Activated naive CD4-positive, alpha-beta T cell treated with anti-CD3 and anti-CD28 coated beads, Interleukin-2, amount 10 ng/mL, durations not matched to agents 7 days and 5 days (primary cell): ENCODE measurements at regions not wholly inside any gene's neighbourhood (a gene's known extent, or its start where the extent isn't known, plus 50 kb on each side); places are given as distances from the start of the nearest gene placed in this dataset.
"Not testable (repeated sequence)": the region's sequence is repeated elsewhere in the genome, so short reads cannot be mapped to it uniquely, and the experiment has no call there.

ENCODE experiments used
- CTCF ChIA-PET: fragments of 350-600 bp; sonication (Branson Sonifier 250); formaldehyde crosslinking; loops from one replicate; lab custom pipeline; 2021; ENCODE audit warnings: antibody characterized with exemption; lab: Charles Lee
- DNase-seq: peaks from one replicate; pipeline ENCODE4 v3.0.0-alpha.2; 2020
- H3K27ac Mint-ChIP-seq: one replicate; pipeline ENCODE4 v1.8.0; 2021; ENCODE audit warnings: mild to moderate bottlenecking, moderate library complexity, mixed read lengths
- H3K27me3 Mint-ChIP-seq: one replicate; pipeline ENCODE4 v1.8.0; 2021; ENCODE audit warnings: mild to moderate bottlenecking, mixed read lengths
- H3K36me3 Mint-ChIP-seq: one replicate; pipeline ENCODE4 v1.8.0; 2021; ENCODE audit warnings: mixed read lengths
- H3K4me1 Mint-ChIP-seq: one replicate; pipeline ENCODE4 v1.8.0; 2021; ENCODE audit warnings: mixed read lengths
- H3K4me3 Mint-ChIP-seq: one replicate; pipeline ENCODE4 v1.8.0; 2021; ENCODE audit warnings: mild to moderate bottlenecking, moderate library complexity, mixed read lengths
- H3K9me3 Mint-ChIP-seq: one replicate; pipeline ENCODE4 v1.8.0; 2021; ENCODE audit warnings: mixed read lengths

DNA sequence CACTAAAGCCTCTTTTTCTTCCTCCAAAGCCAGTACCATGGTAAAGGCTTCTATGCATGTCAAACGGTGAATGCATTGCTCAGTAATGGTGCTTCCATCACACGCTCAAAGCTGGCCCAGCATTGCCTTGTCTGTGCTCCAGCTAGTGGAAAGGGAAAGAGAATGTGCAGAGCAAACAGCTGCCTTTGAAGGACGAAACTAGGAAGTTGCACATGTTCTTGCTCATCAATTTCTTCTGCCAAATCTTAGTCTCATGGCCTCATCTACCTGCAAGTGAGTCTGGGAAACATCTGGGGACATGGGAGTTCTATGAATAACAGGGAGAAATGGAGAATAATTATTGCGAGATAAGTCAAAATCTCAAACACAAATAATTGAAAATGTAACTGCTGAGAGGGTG is 216.5 kb upstream of the SSTR4 start:
- Mint-ChIP-seq H3K4me1 (no peaks in the 10 kb centered on the region), H3K9me3 (peaks cover 2% of the 10 kb centered on the region), H3K36me3 (no peaks in the 10 kb centered on the region), H3K27ac (no peak overlapping the region), H3K27me3 (no peaks in the 10 kb centered on the region), H3K4me3 (no peak overlapping the region)
- no peak for DNase-seq
- CTCF ChIA-PET = no interaction called here

GRCh38 chr20:22819112-22819511 is 216.0 kb upstream of the SSTR4 start:
- CTCF ChIA-PET = no interaction called here
- DNase-seq = no peak
- no peak overlapping the region for H3K4me3 Mint-ChIP-seq
- H3K36me3 Mint-ChIP-seq = no peaks in the 10 kb centered on the region
- peaks cover 2% of the 10 kb centered on the region for H3K9me3 Mint-ChIP-seq
- no peaks in the 10 kb centered on the region for H3K4me1 Mint-ChIP-seq
- H3K27ac Mint-ChIP-seq = no peak overlapping the region
- no peaks in the 10 kb centered on the region for H3K27me3 Mint-ChIP-seq

DNA sequence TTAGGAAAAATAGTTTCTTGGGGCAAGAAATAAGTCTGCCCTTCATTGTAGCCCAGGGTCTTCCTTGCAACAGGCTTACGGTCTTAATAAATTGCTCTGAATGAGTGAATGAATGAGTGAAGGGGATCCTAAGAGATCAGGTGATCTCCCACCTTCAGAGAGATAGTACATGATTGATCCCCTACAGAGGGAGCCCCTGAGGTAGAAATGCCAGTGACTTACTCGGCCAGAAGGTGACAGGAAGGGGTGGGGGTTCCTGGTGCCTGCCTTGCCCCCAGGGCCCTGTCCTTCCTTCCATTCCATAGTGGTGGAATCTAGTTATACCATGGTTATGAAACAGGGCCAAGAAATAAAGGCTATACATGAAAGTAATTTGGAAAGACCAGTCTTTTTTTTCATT is 215.3 kb upstream of the SSTR4 start:
- CTCF ChIA-PET = no interaction called here
- Mint-ChIP-seq H3K4me3 (no peak overlapping the region), H3K4me1 (no peaks in the 10 kb centered on the region), H3K9me3 (peaks cover 2% of the 10 kb centered on the region), H3K27ac (no peak overlapping the region), H3K27me3 (no peaks in the 10 kb centered on the region), H3K36me3 (no peaks in the 10 kb centered on the region)
- no peak for DNase-seq

DNA sequence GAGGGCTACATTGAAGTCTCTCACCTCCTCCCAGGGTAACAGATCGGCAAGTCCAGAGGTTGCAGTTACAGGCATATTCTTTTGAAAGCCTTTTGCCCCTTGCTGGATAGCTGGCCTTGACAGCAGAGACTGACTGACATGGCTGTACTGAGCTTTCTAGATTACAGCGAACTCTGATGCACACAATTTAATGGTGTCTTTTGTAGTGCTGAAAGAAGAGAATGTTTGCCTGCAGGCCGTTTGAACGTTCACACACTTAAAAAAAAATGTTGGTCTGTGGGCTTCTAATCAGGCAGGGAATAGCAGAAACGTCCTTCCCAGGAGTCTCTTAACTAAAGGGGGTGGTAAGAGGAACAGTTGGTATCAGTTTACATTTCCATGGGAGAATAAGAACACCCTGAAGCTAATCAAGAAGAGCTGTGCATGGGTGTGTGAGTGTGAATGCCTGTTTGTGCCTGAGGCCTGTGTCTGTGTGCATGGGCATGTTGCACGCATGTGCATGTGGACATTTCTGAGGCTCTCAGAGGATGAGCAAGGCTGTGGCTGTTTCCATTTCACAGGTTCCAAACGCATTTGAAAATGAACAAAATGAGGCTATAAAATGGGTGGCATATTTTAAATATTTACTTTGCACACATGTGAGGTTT is 213.9 kb upstream of the SSTR4 start:
- H3K9me3 Mint-ChIP-seq = peaks cover 2% of the 10 kb centered on the region
- H3K4me1 Mint-ChIP-seq = no peaks in the 10 kb centered on the region
- H3K36me3 Mint-ChIP-seq = no peaks in the 10 kb centered on the region
- no peak overlapping the region for H3K27ac Mint-ChIP-seq
- no peak overlapping the region for H3K4me3 Mint-ChIP-seq
- no peaks in the 10 kb centered on the region for H3K27me3 Mint-ChIP-seq
- no peak for DNase-seq
- CTCF ChIA-PET = no interaction called here

GRCh38 chr20:22821796-22822195 is 213.3 kb upstream of the SSTR4 start:
- H3K4me3 Mint-ChIP-seq = no peak overlapping the region
- no peaks in the 10 kb centered on the region for H3K36me3 Mint-ChIP-seq
- DNase-seq = no peak
- CTCF ChIA-PET = no interaction called here
- no peak overlapping the region for H3K27ac Mint-ChIP-seq
- peaks cover 2% of the 10 kb centered on the region for H3K9me3 Mint-ChIP-seq
- H3K4me1 Mint-ChIP-seq = no peaks in the 10 kb centered on the region
- no peaks in the 10 kb centered on the region for H3K27me3 Mint-ChIP-seq

GRCh38 chr20:22823119-22823518 is 212.0 kb upstream of the SSTR4 start:
- H3K4me3 Mint-ChIP-seq = no peak overlapping the region
- CTCF ChIA-PET = interaction anchor here (0.7 kb wide), 1 partner anchor 61 kb away, joined by 3 read pairs; no protein-coding TSS in a partner anchor
- no peak overlapping the region for H3K27ac Mint-ChIP-seq
- H3K27me3 Mint-ChIP-seq = no peaks in the 10 kb centered on the region
- no peaks in the 10 kb centered on the region for H3K36me3 Mint-ChIP-seq
- no peaks in the 10 kb centered on the region for H3K4me1 Mint-ChIP-seq
- H3K9me3 Mint-ChIP-seq = peaks cover 2% of the 10 kb centered on the region
- DNase-seq = no peak

- Mint-ChIP-seq H3K4me1 (no peaks in the 10 kb centered on the region), H3K9me3 (peaks cover 2% of the 10 kb centered on the region), H3K4me3 (no peak overlapping the region), H3K27ac (no peak overlapping the region), H3K27me3 (no peaks in the 10 kb centered on the region), H3K36me3 (no peaks in the 10 kb centered on the region)
- DNase-seq = no peak
- CTCF ChIA-PET = no interaction called here
Measured at GRCh38 chr20:22824077-22824476, 211.0 kb upstream of the SSTR4 start.

DNA sequence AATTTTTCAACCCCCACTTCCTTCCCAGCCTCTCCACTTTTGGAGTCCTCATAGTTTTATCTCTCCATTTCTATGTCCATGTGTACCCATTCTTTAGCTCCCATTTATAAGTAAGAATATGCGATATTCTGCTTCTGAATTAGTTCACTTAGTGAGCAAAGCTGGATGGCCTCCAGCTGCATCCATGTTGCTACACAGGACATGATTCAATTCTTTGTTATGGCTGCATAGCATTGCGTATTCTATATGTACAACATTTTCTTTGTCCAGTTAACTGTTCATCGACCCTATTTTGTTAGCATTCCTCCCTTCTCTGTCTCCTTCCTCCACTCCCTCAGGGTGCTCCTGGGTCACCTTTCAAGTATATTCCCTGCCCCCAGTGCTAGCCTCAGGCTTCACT is 210.0 kb upstream of the SSTR4 start:
- H3K27ac Mint-ChIP-seq = no peak overlapping the region
- no peak for DNase-seq
- no peaks in the 10 kb centered on the region for H3K4me1 Mint-ChIP-seq
- no peaks in the 10 kb centered on the region for H3K27me3 Mint-ChIP-seq
- H3K9me3 Mint-ChIP-seq = peaks cover 2% of the 10 kb centered on the region
- no peak overlapping the region for H3K4me3 Mint-ChIP-seq
- H3K36me3 Mint-ChIP-seq = no peaks in the 10 kb centered on the region
- CTCF ChIA-PET = no interaction called here

GRCh38 chr20:22825546-22825945 is 209.6 kb upstream of the SSTR4 start:
- no peaks in the 10 kb centered on the region for H3K36me3 Mint-ChIP-seq
- H3K4me1 Mint-ChIP-seq = no peaks in the 10 kb centered on the region
- H3K27me3 Mint-ChIP-seq = no peaks in the 10 kb centered on the region
- CTCF ChIA-PET = no interaction called here
- peaks cover 2% of the 10 kb centered on the region for H3K9me3 Mint-ChIP-seq
- no peak overlapping the region for H3K4me3 Mint-ChIP-seq
- DNase-seq = no peak
- H3K27ac Mint-ChIP-seq = no peak overlapping the region

DNA sequence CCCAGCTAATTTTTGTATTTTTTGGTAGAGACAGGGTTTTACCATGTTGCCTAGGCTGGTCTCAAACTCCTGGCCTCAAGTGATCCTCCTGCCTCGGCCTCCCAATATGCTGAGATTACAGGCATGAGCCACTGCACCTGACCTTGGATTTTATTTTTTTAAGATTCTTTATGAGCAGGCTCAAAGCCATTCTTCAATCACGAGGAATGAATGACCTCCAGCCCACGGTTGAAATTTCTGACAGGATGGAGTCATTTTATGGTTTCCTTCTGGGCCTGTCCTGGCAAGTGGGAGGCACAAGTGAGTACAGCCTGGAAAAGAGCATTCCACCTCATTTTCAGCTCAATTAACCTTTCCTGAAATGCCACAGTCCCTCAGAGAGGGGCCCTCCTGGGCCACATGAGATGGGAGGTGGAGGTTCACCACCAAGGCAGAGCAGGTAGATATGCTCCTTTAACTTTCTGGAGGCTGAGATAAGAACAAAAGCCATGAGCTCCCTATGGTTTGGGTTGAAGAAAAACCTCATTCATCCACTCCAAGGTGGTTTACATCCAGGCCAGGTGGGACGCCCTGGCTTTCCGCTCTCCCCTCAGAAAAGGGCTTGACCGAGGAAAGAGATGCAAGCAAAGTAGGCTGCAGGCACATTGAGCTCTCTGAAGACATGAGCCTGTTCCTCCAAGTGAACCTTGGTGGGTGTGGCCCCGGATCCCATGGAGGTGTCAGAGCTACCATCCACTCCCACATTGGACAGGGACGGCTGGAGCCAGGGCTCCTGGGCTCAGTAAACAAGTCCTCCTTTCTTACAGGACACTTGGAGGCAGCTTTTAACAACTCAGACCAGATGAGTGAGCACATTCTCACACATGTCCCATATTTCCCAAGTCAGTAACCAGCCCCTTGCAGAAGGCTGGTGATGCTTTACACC is 208.5 kb upstream of the SSTR4 start:
- Mint-ChIP-seq H3K27ac (no peak overlapping the region), H3K4me3 (no peak overlapping the region), H3K36me3 (no peaks in the 10 kb centered on the region), H3K27me3 (no peaks in the 10 kb centered on the region), H3K4me1 (no peaks in the 10 kb centered on the region), H3K9me3 (no peaks in the 10 kb centered on the region)
- CTCF ChIA-PET = no interaction called here
- no peak for DNase-seq

- CTCF ChIA-PET = no interaction called here
- Mint-ChIP-seq H3K36me3 (no peaks in the 10 kb centered on the region), H3K27me3 (no peaks in the 10 kb centered on the region), H3K27ac (no peak overlapping the region), H3K4me3 (no peak overlapping the region), H3K4me1 (no peaks in the 10 kb centered on the region), H3K9me3 (no peaks in the 10 kb centered on the region)
- DNase-seq = no peak
Measured at GRCh38 chr20:22827916-22828315, 207.2 kb upstream of the SSTR4 start.

DNA sequence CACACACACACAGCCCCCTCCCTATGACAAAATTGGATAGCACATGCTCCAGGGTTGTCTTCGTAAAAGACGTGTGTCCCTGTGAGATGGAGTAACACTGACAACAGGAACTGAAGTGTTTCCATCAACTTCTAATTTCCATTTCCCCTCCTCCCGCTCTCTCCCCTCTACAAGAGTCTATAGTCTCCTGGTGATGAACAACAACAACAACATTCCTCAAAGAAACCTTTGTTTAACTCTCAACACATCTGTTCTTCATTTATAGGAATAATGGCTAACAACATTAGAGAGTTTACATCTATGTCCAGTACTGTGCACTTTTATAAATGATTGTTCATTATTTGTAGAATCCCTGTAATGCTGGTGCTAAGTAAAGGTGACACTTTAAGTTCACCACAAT is 205.8 kb upstream of the SSTR4 start:
- H3K9me3 Mint-ChIP-seq = no peaks in the 10 kb centered on the region
- no peak overlapping the region for H3K27ac Mint-ChIP-seq
- H3K4me1 Mint-ChIP-seq = no peaks in the 10 kb centered on the region
- H3K4me3 Mint-ChIP-seq = no peak overlapping the region
- CTCF ChIA-PET = no interaction called here
- no peaks in the 10 kb centered on the region for H3K27me3 Mint-ChIP-seq
- no peak for DNase-seq
- H3K36me3 Mint-ChIP-seq = no peaks in the 10 kb centered on the region

- Mint-ChIP-seq H3K4me1 (no peaks in the 10 kb centered on the region), H3K4me3 (no peak overlapping the region), H3K36me3 (no peaks in the 10 kb centered on the region), H3K27me3 (no peaks in the 10 kb centered on the region), H3K9me3 (no peaks in the 10 kb centered on the region), H3K27ac (no peak overlapping the region)
- CTCF ChIA-PET = no interaction called here
- no peak for DNase-seq
Measured at GRCh38 chr20:22830138-22830537, 205.0 kb upstream of the SSTR4 start.

- H3K9me3 Mint-ChIP-seq, H3K4me3 Mint-ChIP-seq, H3K27ac Mint-ChIP-seq, DNase-seq, H3K36me3 Mint-ChIP-seq, H3K4me1 Mint-ChIP-seq, CTCF ChIA-PET, H3K27me3 Mint-ChIP-seq: not testable (repeated sequence)
Measured at GRCh38 chr20:22830715-22831114, 204.4 kb upstream of the SSTR4 start.

- H3K9me3 Mint-ChIP-seq = no peaks in the 10 kb centered on the region
- no peaks in the 10 kb centered on the region for H3K4me1 Mint-ChIP-seq
- H3K27ac Mint-ChIP-seq = no peak overlapping the region
- CTCF ChIA-PET = no interaction called here
- H3K27me3 Mint-ChIP-seq = no peaks in the 10 kb centered on the region
- no peak overlapping the region for H3K4me3 Mint-ChIP-seq
- H3K36me3 Mint-ChIP-seq = no peaks in the 10 kb centered on the region
- DNase-seq = no peak
Measured at GRCh38 chr20:22833851-22834250, 201.3 kb upstream of the SSTR4 start.
